HG03103 (cell line): ENCODE measurements at regions not wholly inside any gene's neighbourhood (a gene's known extent, or its start where the extent isn't known, plus 50 kb on each side); places are given as distances from the start of the nearest gene placed in this dataset.

Experiments
- ATAC-seq: cut with Tn5 transposase; IDR thresholded peaks from one replicate; pipeline ENCODE4 v1.9.1; 2021; ENCODE audit warnings: low read depth; ENCODE audit not compliant: unreplicated experiment

DNA sequence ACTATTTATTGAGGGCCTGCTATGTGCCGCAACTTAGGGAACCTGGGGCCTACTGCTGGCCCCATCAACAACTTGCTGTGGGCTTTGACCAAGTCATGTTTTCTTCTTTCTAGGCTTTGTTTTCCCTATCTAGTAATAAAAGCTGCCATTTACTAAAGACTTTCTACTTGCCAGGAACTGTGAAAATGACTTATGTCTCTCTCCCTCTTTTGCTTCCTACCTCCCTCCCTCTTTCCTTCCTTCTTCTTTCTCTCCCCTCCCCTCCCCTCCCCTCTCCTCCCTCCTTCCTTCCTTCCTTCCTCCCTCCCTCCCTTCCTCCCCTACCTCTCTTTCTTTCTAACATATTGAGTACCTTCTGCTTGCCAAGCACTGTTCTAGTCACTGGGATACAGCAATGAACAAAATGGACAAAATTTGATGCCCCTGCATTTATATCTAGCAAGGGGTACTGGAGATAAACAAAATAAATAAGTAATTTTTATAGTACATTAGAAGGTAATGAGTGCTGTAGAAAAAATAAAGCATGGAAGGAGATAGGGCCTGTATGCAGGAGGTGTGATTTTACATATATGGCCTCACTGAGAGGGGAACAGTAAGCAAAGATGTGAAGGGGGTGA lies 170.3 kb upstream of the USP24 start:
- ATAC-seq: no peak

DNA sequence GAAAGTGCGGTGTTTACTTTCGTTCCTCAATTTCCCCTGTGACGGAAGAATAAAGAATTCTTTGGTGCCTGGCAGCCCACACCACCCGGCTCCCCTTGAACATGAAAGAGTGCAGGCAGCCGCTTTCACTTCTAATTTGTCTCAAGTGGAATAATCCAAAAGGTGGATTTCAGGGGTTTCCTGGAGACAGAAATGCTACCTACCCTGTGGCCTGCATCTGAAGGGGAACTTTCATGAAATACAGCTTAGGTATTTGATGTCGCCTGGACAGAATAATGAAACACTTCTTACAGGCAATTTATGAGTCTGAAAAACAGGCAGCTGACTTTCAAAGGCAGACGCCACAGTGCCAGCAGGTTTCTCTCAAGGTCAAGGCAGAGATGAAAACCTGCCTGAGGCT lies 169.5 kb upstream of the USP24 start:
- no peak for ATAC-seq

DNA sequence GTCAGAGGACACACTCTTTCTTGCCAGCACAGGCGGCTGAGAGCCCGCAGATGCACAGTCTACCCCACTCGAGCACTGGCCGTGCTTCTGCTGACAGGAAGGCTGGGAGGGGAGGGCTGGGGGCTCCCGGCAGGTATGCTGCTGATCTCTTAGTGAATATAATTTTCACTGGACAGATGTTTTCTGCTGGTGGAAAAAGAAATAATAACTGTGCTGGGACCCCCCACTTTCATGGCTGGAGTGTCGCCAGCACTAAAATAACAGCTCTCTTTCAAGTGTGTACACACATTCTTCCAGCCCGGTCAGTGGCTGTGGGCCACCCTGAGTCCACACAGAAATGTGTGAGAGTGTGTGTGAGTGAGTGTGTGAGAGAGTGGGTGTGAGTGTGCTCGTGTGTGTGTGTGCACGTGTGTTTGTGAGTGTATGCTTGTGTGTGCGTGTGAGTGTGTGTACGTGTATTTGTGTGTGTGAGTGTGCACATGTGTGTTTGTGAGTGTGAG lies 167.7 kb upstream of the USP24 start:
- ATAC-seq: no peak

DNA sequence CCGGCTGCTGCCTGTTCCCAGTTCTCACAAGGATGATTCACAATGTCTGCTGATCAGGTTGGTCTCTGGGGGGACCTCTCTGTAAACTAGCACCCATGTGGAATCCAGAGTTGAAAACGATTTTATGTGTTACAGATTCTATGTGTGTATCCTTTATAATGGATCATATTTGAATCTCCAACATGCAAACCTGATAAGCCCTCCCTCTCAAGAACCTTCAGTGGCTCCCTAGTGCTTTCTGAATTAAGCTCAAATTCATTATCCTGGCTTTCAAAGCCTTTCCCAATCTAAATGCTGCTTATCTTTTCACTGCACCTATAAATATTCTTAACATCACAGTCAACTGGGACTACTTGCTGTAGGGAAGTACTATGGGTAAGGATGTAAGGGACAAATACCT lies 166.8 kb upstream of the USP24 start:
- no peak for ATAC-seq

DNA sequence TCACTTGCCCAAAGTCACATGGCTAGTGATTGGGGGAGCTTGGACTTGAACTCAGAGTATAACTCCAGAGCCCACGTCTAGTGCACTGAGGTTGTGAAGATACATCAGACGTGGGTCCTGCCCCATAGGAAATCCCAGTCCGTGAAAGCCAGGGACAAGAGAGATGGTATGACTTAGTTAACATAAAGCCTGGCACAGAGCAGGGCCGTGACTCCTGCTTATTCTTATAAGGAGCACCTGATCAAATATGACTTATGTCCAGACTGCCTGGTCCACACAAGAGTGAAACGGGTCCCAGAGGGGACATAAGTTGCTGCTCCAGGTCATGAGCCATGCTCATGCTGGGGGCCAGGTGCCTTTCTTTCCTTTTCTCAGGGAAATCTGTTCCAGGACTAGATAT lies 166.3 kb upstream of the USP24 start:
- no peak for ATAC-seq

DNA sequence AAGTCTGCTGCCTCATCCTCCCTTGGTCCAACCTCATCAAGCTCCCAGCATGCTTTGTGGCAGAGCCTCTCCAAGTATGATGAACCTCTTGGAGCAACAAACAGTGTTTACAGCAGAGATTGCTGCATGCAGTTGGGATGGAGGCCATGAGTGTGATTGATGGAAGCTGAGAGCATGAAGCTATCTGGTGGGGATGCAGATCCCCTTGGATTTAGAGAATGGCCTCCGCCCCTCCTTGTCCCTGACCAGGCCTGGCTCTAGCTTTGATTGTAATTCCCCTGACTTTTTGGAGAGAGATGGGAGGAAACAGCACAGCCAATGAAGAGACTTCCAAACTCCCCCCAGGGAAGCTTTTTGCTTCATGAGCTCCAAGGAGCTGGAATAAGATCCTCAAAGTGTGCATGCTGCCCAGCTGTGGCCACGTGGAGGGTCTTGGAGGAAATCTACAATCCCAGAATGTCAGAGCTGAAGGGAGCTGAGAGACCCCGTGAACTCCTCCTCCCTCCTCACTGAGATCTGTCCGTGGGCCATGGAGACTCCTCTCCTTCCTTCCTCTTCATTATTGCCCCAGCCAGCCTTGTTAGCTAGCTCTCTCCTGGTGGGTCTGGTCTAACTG lies 165.3 kb upstream of the USP24 start:
- no peak for ATAC-seq

DNA sequence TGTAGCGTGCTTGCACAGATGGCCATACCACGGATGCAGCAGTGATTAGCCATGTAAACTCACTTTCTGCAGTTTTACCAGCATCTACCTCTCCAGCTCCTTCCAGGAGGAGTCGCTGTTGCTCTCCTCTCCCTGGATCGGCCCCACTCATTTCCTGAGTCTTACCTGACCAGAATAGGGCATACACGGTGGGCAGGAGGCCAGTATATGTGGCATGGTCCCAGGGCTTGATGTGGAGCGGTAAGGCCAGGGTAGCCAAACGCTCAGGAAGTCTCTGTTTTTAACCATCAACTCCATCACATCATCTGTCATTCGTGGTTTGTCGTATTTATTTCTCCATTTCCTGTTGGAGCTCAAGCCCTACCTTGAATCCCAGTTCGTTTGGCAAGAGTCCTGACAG lies 163.4 kb upstream of the USP24 start:
- ATAC-seq: no peak

DNA sequence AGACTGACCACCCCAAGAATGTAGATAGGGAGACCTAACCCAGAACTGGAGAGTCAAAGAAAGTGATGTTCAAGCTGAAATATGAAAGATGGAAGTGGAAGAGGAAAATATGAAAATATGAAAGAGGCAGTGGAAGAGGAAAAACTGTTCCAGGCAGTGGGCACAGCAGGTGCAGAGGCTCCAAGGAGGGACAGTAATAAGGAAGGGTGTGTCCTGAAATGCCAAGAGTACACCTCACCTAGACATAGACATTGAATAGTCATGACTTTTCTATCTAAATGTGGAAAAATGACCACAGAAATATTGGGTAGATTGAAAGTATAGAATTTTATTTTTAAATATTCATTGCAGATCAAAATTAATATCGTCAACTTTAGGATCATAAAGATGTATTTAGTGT lies 161.7 kb upstream of the USP24 start:
- ATAC-seq: no peak

DNA sequence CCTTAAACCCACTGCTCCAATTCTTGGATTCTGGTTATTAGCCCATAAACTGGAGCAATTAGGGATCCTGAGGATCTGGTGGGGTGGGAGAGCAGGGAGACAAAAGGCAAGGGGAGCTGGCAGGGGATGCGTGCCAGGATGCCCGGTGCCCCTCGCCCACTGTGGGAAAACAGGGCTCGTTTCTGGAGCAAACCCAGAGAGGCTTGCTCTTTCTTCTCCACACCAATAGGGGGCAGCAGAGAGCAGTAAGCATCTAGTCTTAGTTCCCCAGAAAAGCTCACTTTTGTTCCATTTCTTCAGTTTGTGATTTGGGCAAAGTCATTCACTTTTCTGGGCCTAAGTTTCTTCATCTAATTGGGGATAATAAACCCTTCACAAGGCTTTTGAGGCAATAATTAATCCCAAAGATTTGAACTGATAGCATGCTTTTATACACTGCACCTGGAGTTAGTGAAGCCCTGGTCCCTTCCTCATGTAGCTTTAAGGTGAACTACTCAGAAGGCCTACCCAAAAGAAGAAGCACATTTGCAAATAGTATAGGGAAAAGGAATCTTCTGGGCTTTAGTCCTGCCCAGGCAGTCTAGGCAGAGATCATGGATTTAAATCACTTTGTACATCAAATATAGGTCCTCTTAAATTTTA lies 160.6 kb upstream of the USP24 start:
- no peak for ATAC-seq

DNA sequence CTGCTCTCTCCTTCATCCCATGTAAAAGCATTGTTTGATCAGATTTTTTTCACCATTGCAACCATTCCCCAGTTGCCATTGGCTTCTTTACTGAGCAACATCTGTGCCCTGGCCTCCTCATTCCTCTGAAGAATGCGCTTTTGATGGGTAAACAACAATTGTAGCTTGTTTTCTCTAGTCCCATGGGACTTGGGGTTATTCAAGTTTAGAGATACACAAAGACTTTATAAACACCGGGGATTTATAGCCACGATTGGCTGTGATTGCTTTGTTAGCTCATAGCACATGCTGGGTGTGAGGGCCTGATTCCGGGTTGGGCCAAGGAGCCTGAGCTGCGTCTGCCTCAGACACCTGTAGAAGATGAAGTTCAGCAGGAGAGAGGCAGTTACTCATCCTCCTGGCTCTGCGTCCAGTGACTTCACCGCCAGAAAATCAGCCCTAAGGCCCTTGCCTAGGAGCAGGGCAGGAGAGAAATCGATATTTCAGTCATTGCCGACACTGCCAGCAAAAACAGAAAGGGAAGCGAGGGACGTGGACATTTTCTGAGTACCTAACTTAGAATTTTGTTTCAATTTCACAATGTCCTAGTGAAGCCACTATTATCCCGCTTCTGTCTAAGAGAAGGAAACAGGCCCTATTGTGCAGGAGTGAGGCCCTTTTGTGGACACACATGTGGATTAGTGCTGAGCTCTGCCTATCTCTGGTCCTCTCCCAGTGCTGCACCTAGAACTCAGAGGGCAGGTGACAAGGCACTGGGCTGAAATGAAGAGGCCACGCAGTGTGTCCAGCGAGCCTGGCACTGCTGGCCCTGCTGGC lies 159.8 kb upstream of the USP24 start:
- ATAC-seq: no peak

DNA sequence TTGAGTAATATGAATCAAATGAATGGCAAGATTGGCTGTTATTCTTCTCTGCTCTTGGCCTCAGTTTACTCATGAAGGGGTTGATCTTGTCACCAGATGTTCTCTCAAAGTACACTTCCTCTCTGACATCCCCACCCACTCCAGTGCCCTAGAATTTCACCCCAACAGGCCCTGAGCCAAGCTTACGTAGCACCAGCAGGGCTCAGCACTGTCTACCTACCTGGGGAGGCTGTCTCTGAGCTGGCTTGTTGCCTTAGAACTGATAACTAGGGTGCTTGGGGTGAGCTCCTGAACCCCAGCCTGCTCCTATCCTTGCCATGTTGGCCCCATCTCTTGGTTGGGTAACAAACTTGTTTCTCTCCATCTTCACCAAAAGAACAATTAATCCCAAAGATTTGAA lies 159.1 kb upstream of the USP24 start:
- no peak for ATAC-seq

DNA sequence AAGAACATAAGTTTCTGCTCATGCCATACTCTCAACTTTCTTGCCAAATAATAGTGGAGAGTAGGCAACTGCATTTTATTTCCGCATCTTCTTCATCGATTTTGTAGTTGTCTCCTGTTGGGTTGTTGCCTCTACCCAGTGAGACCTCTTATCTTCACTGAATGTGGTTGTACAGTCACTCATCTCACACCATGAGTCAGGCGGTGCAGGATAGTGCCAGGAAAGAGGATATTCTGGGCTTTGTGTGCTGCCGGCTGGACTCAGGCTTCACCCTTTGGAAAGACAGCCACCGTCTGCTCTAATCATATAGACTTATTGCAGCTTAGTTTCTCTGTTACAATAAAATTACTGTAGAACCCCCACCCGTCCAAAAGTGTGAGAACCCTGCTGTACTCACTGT lies 154.3 kb upstream of the USP24 start:
- no peak for ATAC-seq

DNA sequence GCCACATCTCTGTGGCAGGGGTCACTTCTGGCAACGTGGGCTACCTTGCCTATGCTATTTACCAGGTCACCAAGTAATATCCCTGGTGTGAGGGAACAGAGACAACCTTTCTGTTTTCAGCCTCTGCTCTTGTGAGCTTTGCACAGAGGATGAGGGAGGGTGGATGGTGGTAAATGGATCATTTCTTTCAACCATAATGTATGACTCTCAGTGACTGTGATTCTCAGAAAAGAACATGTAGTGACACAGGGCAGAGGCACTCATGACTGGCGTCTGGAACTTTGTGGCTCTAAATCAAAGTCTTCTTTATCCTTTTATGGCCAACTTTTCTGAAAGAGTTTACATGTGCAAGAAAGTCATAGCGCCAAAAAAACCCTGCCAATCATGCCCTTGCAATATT lies 153.5 kb upstream of the USP24 start:
- no peak for ATAC-seq

DNA sequence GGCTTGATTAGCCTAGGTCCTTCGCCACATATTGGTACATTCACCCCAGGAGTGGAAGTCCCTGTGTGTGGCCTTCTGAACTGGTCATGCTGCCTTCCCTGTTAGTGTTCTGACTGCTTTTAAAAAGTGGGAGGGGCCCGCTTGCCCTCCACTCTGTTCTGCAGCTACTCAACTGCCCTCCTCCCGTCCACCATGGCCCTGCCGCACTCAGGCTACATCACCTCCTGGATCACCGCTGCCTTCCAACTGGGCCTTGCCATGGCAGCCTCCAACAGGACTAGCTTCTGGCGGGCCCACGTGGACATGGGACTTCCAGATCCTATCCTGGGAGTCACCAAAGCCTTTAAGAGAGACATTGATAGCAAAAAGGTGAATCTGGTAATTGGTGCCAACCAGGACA lies 152.1 kb upstream of the USP24 start:
- ATAC-seq: no peak

DNA sequence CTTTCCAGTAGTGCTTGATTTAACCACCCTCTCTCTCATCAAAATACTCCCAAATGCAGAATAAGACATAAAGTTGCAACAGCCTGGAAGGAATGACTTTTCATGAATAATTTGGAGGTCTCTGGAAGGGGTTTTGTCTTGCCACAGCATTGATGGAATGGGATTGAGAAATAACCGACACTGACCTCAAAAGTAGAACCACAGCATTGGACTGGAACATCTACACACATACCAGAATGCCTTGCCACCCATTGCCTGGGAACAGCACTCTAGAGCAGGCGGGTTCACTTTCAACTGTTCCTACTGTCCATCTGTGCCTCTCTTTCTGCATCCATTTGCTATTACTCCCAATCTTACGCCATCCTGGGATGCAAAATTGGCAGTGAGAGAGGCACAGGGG lies 149.1 kb upstream of the USP24 start:
- ATAC-seq: no peak

DNA sequence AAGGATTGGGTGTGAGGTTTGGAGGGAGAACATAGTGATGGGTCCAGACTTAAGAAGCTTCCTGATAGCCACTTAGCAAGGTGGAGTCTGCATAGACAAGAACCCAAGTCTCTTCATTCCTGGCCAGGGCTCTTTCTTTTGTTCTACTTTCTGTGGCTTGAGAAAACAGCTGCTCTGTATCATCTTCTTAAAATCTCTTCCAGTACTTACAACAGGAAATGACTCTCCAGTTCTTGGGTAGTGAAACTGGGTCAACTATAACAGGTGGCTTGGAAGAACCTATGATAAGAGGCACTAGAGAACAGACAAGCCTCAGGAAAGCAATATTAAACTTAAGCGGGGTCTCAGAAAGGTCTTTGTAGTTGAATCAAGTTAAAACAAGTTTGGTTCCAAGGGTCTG lies 148.1 kb upstream of the USP24 start:
- ATAC-seq: no peak

DNA sequence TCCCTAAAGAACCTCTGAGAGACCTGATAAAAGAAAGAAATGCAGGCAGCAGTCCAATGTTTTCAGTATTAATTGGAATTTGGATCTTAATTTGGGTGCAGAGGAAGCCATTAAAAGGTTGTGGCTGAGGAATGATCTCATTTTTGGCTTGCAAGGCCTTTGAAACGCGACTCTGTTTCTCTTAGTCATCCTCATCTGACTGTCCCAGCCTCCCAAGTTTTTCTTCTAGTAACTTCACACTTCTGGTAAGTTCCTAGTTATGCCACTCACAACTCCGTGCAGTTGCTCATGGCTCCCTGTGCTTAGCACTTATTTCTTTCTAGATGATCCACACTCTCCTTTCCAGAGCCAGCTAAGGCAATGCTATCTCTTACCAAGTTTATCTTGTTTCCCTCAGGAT lies 147.4 kb upstream of the USP24 start:
- no peak for ATAC-seq

DNA sequence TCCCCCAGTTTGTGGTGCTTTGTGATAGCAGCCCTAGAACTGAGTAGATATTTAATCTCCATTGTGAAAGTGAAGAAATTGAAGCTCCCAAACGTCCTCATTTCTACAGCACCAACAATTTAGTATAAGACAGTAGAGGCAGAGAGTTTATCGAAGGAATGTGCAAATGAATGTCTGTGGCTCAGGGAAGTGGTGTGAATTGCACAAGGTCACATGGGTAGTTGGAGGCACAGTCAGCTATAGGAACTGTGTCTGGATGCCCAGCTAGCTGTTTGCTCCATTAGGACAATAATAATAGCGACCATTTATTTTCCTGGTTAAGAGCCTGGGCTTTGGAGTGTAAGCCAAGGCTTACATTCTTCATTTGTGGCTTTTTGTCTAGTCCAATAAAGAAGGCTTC lies 144.4 kb upstream of the USP24 start:
- ATAC-seq: no peak

DNA sequence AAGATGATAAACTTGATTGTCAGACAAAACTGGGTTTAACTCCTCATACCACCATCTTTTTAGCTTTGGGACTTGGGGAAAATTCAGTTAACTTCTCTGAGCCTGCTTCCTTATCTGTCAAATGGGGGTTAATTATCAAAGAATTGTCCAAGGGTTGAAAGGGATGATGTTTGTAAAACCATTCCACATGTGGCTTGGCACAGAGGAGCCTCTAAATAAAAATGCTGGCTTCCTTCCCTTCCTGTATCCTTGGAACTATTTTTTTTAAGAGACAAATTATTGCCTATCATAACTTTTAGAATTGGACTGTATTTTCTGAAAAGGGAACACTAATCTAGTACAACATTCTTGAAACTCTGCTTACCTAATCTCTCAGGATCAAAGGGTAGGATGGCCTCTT lies 143.4 kb upstream of the USP24 start:
- ATAC-seq: no peak

DNA sequence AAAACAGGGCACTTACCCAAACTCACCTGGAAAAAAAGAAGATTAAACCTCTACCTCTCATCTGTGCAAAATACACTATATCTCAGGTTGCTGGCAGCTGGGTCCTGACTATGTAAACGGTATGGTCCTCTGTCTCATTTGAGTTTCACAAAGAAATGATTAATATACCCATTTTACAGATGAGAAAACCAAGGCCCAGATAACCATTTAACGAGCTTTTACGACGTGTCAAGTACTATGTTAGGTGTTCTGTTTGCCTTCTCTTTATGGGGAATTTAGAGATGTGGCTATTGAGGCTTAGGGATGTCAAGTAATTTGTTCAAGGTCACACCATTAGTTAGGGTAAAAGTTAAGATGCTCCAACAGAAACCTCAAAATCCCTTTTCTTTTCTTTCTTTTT lies 140.4 kb upstream of the USP24 start:
- ATAC-seq: no peak
